Esophagus muscularis mucosa (tissue), 4 donors: ENCODE measurements at regions not wholly inside any gene's neighbourhood (a gene's known extent, or its start where the extent isn't known, plus 50 kb on each side); places are given as distances from the start of the nearest gene placed in this dataset.

Source experiments
- EP300 ChIP-seq: sonication (generic); formaldehyde crosslinking; IDR thresholded peaks from one replicate; pipeline ENCODE4 v1.6.1; 2017; ENCODE audit warnings: antibody characterized with exemption
- POLR2A ChIP-seq: fragments of 450-650 bp; IDR thresholded peaks from one replicate; pipeline ENCODE4 v1.6.1; 2017; ENCODE audit warnings: antibody characterized with exemption, moderate library complexity, mild to moderate bottlenecking, low read depth
- POLR2AphosphoS5 ChIP-seq, 2 donors: sonication (generic); formaldehyde crosslinking; IDR thresholded peaks; one replicate each; pipeline ENCODE4 v1.6.1; 2017; ENCODE audit warnings: antibody characterized with exemption in 2 of 2
- TF ChIP-seq, protein P1 (sequence below), 3 experiments: fragments of 200-600 bp in 2 of 3; fragments of 450-650 bp in 1 of 3; sonication (generic) in 2 of 3; IDR thresholded peaks; one replicate each; pipeline ENCODE4 v1.5.1; 2017 to 2019; ENCODE audit warnings: antibody characterized with exemption in 3 of 3, mild to moderate bottlenecking in 2 of 3, moderate library complexity in 1 of 3

GRCh38 chr6:139972116-139972515 is 597.7 kb upstream of the CITED2 start:
- TF ChIP-seq, protein P1, sequence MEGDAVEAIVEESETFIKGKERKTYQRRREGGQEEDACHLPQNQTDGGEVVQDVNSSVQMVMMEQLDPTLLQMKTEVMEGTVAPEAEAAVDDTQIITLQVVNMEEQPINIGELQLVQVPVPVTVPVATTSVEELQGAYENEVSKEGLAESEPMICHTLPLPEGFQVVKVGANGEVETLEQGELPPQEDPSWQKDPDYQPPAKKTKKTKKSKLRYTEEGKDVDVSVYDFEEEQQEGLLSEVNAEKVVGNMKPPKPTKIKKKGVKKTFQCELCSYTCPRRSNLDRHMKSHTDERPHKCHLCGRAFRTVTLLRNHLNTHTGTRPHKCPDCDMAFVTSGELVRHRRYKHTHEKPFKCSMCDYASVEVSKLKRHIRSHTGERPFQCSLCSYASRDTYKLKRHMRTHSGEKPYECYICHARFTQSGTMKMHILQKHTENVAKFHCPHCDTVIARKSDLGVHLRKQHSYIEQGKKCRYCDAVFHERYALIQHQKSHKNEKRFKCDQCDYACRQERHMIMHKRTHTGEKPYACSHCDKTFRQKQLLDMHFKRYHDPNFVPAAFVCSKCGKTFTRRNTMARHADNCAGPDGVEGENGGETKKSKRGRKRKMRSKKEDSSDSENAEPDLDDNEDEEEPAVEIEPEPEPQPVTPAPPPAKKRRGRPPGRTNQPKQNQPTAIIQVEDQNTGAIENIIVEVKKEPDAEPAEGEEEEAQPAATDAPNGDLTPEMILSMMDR (IDR thresholded peaks at IDR 0.05) = no peak
- no peak for TF ChIP-seq POLR2AphosphoS5 (IDR thresholded peaks at IDR 0.05)
- no peak for TF ChIP-seq POLR2A
- TF ChIP-seq EP300 = no peak
